ENCODE measurements at regions not wholly inside any gene's neighbourhood (a gene's known extent, or its start where the extent isn't known, plus 50 kb on each side); places are given as distances from the start of the nearest gene placed in this dataset.

DNA sequence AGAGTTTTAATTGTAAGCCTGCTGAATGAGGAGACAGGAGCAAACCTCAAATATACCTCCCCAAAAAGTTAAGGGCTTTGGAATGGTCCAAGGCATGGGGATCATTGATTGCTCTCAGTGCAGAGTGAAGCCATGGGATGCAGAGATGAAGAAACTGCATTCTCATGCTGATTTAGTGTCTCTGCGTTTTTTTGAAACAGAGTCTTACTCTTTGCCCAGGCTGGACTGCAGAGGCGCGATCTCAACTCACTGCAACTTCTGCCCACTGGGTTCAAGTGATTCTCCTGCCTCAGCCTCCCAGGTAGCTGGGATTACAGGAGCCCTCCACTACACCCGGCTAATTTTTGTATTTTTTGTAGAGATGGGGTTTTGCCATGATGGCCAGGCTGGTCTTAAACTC is 99.3 kb upstream of the ETV3 start:
- TF ChIP-seq, protein P1, sequence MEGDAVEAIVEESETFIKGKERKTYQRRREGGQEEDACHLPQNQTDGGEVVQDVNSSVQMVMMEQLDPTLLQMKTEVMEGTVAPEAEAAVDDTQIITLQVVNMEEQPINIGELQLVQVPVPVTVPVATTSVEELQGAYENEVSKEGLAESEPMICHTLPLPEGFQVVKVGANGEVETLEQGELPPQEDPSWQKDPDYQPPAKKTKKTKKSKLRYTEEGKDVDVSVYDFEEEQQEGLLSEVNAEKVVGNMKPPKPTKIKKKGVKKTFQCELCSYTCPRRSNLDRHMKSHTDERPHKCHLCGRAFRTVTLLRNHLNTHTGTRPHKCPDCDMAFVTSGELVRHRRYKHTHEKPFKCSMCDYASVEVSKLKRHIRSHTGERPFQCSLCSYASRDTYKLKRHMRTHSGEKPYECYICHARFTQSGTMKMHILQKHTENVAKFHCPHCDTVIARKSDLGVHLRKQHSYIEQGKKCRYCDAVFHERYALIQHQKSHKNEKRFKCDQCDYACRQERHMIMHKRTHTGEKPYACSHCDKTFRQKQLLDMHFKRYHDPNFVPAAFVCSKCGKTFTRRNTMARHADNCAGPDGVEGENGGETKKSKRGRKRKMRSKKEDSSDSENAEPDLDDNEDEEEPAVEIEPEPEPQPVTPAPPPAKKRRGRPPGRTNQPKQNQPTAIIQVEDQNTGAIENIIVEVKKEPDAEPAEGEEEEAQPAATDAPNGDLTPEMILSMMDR (IDR thresholded peaks at IDR 0.05; ENCODE audit: low read depth, low read length), result no peak
- TF ChIP-seq POLR2A (IDR thresholded peaks at IDR 0.05; ENCODE audit: extremely low read depth, insufficient read length), result no peak
- TF ChIP-seq, protein P2, sequence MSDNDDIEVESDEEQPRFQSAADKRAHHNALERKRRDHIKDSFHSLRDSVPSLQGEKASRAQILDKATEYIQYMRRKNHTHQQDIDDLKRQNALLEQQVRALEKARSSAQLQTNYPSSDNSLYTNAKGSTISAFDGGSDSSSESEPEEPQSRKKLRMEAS (IDR thresholded peaks at IDR 0.05; ENCODE audit: low read depth, low read length), result no peak
- no peak for TF ChIP-seq MYC (IDR thresholded peaks at IDR 0.05; ENCODE audit: low read depth, low read length)

All from NB4 (cell line).